GM19240 (cell line): ENCODE measurements at regions not wholly inside any gene's neighbourhood (a gene's known extent, or its start where the extent isn't known, plus 50 kb on each side); places are given as distances from the start of the nearest gene placed in this dataset.
"Not testable (repeated sequence)": the region's sequence is repeated elsewhere in the genome, so short reads cannot be mapped to it uniquely, and the experiment has no call there.

ENCODE experiments used
- DNase-seq: peaks from one replicate; pipeline ENCODE4 v3.0.0; 2011; ENCODE audit warnings: low spot score; ENCODE audit not compliant: insufficient read length

DNA sequence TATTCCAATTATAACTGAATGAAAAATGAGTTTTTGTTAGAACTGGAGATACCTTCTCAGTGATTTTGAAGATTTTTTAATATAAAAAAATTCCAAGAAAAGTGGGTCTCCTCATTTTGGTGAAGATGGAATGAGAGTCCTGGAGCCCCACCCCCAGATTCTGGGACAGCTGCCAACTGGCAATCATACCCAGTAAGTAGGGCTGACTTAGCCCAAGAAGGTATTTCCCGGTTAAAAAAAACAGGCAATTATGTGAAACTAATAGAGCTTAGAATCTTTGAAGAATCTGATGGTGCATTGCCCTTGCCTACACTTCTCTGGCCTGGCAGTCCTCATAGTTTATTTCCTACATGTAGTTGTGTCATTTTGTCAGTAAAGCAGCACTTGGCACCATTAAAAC lies 52.8 kb upstream of the VWDE start:
- no peak for DNase-seq

DNA sequence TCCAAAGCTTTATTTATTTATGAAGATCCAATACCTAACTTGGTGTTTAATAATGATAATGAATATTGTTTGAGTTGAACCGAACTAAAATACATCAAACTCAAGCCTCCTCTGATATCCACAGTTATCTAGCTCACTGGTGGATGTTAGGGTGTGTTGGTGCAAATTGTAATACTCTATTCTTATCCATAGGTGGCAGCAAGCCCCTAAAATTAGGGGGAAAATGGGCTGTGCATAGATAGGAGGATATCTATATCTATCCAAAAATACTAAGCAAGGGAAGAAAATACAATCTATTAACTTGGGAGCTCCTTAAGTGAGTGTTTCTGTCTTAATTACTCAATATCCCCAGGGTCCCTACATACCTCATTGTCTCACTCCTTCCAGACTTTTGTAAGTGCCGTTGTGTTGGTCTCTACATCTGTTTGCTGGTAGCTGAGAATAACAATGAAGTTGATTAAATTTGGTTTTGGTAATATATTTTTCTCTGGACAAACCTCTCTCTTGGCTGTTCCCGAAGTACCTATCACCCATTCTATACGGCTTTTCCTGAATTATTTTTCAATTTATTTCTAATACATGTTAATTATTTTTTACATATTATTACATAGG lies 55.0 kb upstream of the VWDE start:
- DNase-seq = peak; percentile 2

DNA sequence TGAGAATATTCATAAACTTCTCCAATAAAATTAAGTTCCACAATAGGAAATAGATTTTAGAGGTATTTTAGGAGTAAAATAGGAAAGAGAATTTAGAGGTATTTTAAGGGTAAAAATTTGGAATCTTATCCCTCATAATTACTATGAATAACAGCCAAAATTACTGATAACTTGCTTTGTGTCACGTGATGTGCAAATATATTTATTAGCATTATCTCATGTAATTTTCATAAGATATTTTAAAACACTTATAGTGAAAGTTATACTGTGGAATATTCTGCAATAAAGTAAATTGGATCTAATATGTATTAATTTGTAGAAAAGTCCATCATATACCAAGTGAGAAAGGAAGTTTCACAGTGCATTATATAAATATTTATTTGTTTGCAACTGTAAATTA lies 64.2 kb upstream of the VWDE start:
- DNase-seq = no peak

DNA sequence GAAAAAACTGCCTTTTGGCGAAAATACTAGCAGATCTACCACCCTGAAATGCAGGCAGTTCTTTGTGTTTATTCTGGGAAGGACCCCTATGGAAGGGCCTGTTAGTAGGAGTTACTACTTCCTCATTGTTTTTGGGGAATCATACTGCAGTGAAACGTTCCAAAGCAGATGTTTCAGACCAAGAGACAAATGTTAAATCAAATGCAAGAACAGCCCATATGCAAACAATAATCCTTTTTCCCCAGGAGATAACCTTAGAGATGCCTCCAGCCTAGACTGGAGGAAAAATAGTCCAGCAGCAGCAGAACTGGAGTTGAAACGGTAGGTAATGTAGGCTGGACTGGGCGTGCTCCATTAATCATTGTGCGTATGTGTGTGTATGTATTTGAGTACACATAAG lies 65.9 kb upstream of the VWDE start:
- no peak for DNase-seq

DNA sequence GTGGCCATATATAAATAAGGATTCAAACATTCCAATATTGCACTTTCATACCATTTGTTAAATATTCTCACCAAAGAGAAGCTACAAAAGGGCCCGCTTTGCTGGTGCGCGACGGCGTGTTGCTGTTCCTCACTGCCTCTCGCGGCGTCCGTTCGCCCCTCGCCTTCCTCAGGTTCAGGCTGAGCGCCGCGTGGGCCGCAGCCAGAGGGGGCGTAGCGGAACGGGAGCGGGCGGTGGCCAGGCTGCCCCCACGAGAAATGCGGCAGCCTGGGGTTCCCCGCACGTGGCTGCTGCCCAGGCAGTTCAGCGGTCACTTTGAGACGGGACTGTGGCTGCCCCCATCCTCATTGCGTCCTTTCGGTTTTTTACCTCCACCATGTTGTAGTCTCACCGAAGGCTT lies 67.3 kb upstream of the VWDE start:
- no peak for DNase-seq

DNA sequence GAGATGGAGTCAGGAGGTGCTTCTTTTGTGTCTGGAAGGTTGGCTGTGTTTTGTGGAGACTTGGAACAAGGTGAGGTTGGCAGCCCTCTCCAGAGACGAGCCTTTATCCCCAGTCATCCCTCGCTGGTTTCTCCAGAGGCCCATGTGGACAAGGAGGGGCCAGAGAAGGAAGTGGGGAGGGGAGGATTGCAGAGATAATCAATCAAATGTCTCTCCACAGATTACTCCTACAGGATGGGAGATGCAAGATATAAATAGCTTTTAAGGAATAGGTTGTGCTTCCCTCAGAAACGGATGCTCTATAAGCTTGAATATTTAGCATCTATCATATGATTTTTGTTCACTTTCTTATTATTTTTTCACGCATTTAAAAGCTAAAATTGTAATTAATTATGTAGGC lies 70.4 kb upstream of the VWDE start:
- DNase-seq = no peak

DNA sequence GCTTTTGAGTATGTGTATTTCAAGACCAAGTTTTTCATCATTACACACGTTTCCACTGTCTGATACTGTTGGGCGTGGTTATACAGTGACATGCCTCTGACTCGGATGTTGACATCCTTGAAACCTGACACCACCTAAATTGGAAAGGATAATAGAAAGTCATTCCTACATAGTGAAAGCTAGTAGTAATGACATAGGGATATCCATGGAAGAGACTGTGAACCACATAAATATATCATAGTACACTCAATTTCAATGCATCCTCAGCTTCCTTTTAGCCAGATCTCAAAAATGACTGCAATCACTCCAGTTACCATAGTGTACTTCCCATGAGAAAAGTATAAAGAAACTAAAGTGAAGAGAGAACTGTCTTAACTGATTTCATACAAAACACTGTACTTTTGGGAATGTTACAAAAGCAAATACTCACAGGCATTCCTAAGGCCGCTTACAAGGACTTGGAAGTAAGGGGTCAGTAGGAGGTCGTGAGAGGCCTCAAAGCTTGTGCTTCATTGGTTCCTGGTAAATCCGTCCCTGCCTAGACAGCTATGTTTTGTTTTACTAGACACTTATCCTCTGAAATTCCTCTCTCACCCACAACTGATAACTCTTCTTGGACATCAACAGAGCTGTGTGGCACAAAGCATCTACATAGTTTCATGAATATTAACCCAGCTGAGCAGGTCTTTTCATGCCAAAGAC lies 71.8 kb upstream of the VWDE start:
- no peak for DNase-seq

DNA sequence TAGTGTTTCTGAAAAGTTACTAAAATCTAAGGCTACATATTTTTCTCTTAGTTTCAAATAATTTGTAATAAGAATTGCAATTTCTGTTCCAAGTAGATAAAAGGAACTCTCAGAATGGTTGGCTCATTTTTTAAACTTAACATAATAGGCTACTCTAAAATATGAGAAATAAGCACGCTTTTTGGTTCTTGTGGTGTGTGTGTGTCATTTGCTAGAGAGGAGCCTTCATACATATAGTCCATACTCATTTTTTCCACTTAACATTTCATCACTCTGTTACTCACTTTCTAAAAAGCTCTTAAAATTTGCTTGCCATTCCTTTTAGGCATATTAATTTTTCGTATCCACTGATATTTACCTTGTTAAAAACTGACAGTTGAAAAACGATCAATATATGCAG lies 74.0 kb upstream of the VWDE start:
- no peak for DNase-seq

DNA sequence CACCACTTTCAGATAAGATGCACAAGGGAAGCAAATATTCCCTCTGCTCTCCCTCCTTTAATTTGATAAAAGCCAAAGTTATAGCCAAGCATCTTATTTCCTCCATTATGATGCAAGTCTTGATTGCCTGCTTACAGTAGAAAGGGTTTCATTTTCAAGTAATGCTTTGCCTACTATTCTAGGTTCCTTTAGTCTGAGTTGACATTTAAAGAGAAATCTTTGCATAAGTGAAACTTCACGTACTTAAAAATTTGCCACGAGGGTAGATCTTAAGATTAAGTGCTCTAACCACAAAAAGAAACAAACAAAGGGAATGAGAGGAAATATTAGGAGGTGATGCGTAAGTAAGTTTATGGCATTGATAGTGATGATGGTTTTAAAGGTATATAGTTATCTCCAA lies 78.1 kb upstream of the VWDE start:
- no peak for DNase-seq

DNA sequence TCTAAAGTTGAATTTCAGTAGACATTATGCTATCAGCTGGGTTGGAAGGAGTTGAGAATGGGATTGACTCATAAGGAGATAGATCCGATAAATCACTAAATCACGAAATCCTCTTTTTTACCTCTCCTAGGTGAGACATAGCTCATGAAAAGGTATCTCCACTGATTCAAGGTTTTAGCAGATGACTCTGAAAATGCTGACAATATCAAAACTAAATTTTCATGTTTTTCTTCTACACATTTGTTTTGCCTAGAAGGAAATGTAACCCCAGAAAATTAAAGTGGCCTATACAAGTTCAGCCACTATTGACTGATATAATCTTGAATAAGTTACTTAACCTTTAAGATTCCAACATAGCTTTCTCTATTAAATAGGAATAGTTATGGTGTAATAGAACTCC lies 82.2 kb upstream of the VWDE start:
- DNase-seq = no peak

DNA sequence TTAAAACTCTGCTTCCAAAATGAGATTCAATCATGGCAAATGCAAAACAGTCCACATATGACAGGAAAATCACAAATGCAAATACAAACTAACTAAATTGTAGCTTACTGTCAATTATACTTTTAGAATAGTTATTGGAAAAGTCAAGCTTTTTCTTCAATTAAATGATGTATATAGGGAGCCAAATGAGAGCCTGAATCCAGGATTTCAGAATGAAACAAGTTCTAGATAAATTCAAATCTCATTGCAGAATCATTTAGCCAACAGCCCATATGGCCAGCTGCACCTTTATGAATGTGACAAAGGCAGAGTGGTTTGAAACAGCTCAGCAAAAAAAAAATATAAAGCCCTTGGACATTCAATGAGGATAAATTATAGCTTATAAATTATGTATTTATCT lies 82.2 kb upstream of the SCIN start:
- DNase-seq = no peak

DNA sequence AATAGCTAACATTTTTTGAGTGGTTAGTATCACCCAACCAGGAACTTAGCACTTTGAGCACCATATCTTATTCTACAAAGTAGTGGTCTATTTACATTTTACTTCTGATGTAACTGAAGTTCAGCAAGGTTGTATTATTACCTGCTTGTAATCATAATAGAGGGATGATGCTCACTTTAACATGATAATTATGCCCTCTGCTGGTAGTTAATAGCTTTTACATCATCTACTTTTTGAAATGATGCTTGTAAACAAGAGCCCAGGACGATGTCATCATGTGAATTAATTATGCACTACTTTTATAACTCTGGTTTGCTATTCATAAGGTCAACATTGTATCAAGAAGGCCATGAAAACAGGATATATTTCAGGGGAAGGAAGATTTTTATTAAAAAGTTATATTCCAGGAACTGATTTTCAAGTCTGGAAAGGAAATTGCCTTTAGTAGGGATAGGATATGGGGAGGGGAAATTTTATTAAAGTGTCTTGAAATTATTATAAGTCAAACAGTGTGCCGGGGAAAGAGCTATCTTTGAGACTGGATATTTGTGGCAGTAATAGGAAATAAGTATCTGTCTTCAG lies 80.3 kb upstream of the SCIN start:
- no peak for DNase-seq

DNA sequence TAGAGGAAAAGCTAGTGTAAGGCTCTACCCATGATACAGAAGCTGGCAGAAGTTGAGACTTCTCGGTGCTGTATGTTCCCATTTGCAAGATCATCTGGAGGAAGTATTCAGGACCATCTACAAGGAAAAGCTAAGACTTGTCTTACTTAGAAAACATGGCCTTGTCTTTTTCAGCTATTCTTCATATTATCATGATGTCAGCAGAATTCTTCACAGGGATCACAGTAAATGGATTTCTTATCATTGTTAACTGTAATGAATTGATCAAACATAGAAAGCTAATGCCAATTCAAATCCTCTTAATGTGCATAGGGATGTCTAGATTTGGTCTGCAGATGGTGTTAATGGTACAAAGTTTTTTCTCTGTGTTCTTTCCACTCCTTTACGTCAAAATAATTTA lies 79.6 kb upstream of the SCIN start:
- DNase-seq = no peak

DNA sequence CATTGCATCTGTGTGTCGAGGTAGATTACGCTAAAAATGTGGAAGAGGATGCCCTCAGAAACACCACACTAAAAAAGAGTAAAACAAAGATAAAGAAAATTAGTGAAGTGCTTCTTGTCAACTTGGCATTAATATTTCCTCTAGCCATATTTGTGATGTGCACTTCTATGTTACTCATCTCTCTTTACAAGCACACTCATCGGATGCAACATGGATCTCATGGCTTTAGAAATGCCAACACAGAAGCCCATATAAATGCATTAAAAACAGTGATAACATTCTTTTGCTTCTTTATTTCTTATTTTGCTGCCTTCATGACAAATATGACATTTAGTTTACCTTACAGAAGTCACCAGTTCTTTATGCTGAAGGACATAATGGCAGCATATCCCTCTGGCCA lies 79.0 kb upstream of the SCIN start:
- no peak for DNase-seq

DNA sequence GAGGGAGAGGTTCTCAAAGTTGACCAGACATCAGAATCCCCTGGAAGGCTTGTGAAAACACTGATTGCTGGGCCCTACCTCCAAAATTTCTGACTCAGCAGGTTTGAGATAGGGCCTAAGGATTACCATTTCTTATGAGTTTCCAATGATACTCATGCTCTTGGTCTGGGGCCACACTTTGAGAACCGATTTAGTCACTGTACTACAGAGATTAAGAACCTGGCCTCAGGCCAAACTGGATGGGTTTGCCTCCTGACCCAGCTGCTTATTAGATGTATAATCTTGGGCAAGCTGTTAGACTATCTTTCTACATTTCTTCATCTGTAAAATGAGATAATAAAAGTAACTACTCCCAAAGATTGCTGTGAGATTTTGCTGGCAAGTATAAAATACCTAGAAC lies 77.1 kb upstream of the SCIN start:
- no peak for DNase-seq

DNA sequence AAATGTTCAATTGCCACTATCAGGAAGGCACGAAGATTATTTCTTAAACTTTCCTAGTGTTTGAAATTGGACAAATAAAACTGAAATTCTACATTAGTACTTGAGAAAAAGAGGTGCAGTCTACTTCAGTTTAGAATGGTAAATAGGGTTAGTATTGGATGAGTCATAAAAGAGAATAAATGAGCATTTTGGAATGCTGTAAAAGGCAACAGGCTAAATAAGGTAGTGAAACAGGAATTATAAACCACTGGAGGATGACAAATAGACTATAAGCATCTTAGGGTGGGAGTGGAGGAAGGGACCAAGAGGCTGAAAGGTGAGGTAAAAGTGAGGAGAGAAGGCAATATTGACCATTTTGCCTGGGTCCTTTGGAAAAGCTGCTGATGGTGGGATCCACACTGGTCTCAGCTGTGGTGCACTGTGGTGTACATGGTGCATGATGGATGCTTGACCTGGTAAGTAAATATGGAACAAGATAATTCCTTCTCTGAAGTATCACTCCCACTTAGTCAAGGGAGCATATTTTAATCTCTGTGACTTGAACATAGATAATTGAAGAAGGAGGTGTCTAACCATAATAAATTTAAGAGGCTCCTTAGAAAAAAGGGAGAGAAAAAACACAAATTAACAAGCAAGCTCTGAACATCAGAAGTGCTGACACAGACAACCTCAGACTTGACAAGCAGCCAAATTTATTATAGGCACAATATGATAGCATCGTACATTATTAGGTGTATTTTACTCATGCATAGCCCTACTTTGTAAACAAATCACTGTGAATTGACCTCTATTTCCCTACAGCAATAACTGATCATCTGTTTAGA lies 76.4 kb upstream of the SCIN start:
- no peak for DNase-seq

DNA sequence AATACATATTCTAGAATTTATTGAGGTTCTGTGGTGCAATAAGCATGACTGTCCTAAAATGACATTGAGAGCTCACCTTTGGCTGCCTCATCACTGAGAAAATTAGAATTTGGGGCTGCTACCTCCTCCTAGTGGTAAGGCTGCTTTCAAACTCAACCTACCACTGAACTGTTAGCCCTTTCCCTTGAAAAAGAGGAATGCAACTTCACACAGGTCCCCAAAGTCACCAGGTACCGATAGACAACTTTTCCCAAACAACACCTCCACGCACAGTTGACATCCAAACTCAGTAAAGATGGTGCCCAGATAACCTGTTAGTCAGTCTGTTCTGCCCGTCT lies 75.9 kb upstream of the SCIN start:
- DNase-seq = no peak

DNA sequence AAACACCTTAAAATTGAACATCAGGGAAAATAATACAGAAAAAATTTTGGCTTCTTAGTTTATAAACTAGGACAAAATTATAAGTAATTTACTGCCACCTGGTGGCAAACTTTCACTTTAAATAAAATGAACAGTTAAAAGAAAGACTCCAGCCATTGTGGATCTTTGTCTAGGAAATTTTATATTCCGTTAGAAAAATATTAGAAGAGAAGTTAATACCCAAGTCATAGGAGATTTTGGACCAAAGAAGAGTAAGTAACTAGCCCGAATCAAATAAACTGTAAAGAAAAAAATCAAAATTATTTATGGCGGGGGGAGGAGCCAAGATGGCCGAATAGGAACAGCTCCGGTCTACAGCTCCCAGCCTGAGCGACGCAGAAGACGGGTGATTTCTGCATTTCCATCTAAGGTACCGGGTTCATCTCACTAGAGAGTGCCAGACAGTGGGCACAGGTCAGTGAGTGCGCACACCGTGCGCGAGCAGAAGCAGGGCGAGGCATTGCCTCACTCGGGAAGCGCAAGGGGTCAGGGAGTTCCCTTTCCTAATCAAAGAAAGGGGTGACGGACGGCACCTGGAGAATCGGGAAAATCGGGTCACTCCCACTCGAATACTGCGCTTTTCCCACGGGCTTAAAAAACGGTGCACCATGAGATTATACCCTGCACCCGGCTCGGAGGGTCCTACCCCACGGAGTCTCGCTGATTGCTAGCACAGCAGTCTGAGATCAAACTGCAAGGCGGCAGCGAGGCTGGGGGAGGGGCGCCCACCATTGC lies 73.4 kb upstream of the SCIN start:
- not testable (repeated sequence) for DNase-seq

DNA sequence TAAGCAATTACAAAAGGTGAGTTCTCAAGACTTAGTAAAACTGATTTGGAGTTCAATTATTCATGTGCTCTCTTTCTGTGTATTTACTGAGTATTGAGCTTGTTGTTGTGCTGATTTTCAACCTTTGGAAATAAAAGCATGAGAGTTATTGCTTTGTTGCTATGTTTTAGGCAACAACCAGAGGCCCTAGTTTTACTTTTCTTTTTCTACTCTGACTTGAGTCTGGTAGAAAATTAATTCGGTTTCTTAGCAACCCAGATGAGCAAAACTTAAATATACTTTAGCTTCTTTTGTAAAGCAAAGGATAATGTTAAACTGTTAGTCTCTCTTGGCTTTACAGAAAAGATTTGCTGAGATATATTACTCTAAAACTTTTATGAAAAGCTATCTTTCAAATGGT lies 66.4 kb upstream of the SCIN start:
- no peak for DNase-seq

DNA sequence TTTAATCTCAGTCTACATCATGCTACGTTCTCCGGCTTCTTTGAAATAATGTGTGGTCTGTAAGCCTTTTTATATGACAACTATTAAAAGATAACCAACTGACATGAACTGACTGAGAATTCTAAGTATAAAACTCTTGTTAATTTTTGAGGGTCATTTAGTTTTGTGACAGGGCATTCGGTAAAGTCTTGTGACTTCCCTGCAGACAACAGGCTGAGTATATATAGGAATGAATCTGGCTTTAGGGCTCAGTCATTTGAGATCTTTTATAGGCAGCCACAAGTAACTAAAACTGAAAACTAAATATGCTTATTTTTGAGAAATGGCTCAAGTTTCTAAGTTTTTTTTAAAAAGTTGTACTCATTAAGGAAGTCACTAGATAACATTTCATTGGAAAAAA lies 62.5 kb upstream of the SCIN start:
- DNase-seq = no peak

DNA sequence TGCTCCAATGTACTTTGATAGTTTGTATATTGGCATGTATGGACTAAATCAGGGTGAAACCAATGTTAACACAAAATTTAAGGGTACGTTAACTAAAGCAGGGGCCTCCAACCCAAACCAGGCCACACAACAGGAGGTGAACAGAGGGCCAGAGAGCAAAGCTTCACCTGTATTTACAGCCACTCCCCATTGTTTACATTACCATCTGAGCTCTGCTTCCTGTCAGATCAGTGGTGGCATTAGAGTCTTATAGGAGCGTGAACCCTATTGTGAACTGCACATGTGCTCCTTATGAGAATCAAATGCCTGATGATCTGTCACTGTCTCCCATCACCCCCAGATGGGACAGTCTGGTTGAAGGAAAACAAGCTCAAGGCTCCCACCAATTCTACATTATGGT lies 62.0 kb upstream of the SCIN start:
- no peak for DNase-seq

DNA sequence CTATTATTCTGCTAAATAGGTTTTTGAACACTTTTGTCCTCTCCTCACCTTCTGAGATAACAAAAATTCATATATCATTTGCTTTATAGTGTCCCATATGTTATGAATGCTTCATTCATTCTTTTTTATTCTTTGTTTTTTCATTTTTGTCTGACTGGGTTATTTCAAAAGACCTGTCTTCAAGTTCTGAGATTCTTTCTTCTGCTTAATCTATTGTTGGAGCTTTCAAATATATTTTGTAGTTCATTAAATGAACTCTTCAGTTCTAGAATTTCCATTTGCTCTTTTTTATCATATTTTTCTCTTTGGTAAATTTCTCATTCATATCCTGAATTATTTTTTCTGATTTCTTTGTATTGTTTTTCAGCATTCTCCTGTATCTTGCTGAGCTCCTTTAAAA lies 53.1 kb upstream of the SCIN start:
- DNase-seq = no peak
